K562 (cell line): ENCODE measurements at regions not wholly inside any gene's neighbourhood (a gene's known extent, or its start where the extent isn't known, plus 50 kb on each side); places are given as distances from the start of the nearest gene placed in this dataset.

Source experiments
- ARHGAP35 ChIP-seq: fragments of 450-650 bp; IDR thresholded peaks from 2 replicates; pipeline ENCODE4 v1.6.1; 2018; ENCODE audit not compliant: partially characterized antibody
- NR3C1 ChIP-seq: sonication (generic); formaldehyde crosslinking; IDR thresholded peaks from 2 replicates; pipeline ENCODE4 v1.8.1; 2022; ENCODE audit warnings: missing genetic modification reagents
- POLR2A ChIP-seq: fragments of 450-650 bp; conservative IDR thresholded peaks from 2 replicates; pipeline ENCODE4 v1.6.1; 2016
- TF ChIP-seq, protein P1 (sequence below), 3 experiments: IDR thresholded peaks in 2 of 3; conservative IDR thresholded peaks in 1 of 3; 2 replicates each; pipeline ENCODE4 v1.5.1; 2011 to 2012; ENCODE audit warnings: low read length in 3 of 3, mild to moderate bottlenecking in 3 of 3, control low read depth in 2 of 3, improper control_type of control experiment in 1 of 3, inconsistent platforms in 1 of 3, low read depth in 1 of 3, mixed read lengths in 1 of 3, moderate library complexity in 1 of 3; ENCODE audit not compliant: insufficient read depth in 2 of 3
- TF ChIP-seq, protein P2 (sequence below): sonication (generic); formaldehyde crosslinking; IDR thresholded peaks from 2 replicates; pipeline ENCODE4 v1.8.0; 2022; ENCODE audit warnings: missing genetic modification reagents, mild to moderate bottlenecking, borderline replicate concordance

DNA sequence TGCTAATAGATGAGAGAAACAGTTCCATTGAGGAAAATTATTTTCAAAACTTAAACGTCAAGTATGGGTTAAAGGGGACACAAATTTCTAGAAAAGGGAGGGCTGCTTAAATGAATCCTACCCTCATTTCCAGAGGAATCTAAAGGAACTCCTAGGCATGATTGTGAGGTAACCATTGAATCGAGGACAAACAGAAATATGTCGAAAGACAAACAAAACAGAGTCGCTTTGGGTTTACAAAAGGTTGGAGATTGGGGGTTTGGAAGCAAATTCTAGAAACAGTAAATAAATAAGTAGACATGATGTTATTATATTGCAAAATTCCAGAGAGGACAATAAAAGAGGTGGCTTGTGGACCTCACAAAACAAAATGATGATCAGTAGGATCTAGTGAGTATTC lies 173.1 kb downstream of the FTCDNL1 start:
- TF ChIP-seq, protein P1, sequence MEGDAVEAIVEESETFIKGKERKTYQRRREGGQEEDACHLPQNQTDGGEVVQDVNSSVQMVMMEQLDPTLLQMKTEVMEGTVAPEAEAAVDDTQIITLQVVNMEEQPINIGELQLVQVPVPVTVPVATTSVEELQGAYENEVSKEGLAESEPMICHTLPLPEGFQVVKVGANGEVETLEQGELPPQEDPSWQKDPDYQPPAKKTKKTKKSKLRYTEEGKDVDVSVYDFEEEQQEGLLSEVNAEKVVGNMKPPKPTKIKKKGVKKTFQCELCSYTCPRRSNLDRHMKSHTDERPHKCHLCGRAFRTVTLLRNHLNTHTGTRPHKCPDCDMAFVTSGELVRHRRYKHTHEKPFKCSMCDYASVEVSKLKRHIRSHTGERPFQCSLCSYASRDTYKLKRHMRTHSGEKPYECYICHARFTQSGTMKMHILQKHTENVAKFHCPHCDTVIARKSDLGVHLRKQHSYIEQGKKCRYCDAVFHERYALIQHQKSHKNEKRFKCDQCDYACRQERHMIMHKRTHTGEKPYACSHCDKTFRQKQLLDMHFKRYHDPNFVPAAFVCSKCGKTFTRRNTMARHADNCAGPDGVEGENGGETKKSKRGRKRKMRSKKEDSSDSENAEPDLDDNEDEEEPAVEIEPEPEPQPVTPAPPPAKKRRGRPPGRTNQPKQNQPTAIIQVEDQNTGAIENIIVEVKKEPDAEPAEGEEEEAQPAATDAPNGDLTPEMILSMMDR (IDR thresholded peaks at IDR 0.05 in 2 of 3, conservative IDR thresholded peaks at IDR 0.05 in 1 of 3; ENCODE audit: insufficient read depth in 2 of 3, low read depth in 1 of 3, low read length in 3 of 3), result no peak
- TF ChIP-seq, protein P2, sequence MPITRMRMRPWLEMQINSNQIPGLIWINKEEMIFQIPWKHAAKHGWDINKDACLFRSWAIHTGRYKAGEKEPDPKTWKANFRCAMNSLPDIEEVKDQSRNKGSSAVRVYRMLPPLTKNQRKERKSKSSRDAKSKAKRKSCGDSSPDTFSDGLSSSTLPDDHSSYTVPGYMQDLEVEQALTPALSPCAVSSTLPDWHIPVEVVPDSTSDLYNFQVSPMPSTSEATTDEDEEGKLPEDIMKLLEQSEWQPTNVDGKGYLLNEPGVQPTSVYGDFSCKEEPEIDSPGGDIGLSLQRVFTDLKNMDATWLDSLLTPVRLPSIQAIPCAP (CRISPR knock-in tag), result no peak
- TF ChIP-seq POLR2A (no peak), ARHGAP35 (no peak), NR3C1 (CRISPR knock-in tag) (no peak)
